ENCODE measurements at regions not wholly inside any gene's neighbourhood (a gene's known extent, or its start where the extent isn't known, plus 50 kb on each side); places are given as distances from the start of the nearest gene placed in this dataset.

GRCh38 chr19:28569132-28570131 lies 643.5 kb downstream of the UQCRFS1 start:
- H3K9me3 ChIP-seq = no peaks in the 10 kb centered on the region
- H3K4me3 ChIP-seq = no peak overlapping the region
- H3K36me3 ChIP-seq = no peaks in the 10 kb centered on the region
- H3K27ac ChIP-seq = no peak overlapping the region
- H3K4me1 ChIP-seq (ENCODE audit: control insufficient read depth in 1 of 2, low read depth in 2 of 2) = no peaks in the 10 kb centered on the region
- H3K27me3 ChIP-seq (replicated peaks; ENCODE audit: insufficient read depth) = no peaks in the 10 kb centered on the region
- DNase-seq (ENCODE audit: low spot score) = no peak
- no peak for TF ChIP-seq CTCF (IDR thresholded peaks at IDR 0.05)
- ATAC-seq (ENCODE audit: insufficient number of reproducible peaks, low FRiP score, low read depth) = no peak

- Histone ChIP-seq H3K4me3 (no peak overlapping the region), H3K4me1 (ENCODE audit: control insufficient read depth in 1 of 2, low read depth in 2 of 2) (no peaks in the 10 kb centered on the region), H3K36me3 (no peaks in the 10 kb centered on the region), H3K9me3 (no peaks in the 10 kb centered on the region), H3K27ac (no peak overlapping the region), H3K27me3 (replicated peaks; ENCODE audit: insufficient read depth) (no peaks in the 10 kb centered on the region)
- ATAC-seq (ENCODE audit: insufficient number of reproducible peaks, low FRiP score, low read depth) (no peak), DNase-seq (ENCODE audit: low spot score) (no peak)
- TF ChIP-seq CTCF (IDR thresholded peaks at IDR 0.05) = no peak
Observed at GRCh38 chr19:28567834-28568233, 645.1 kb downstream of the UQCRFS1 start.

- H3K27ac ChIP-seq = no peak overlapping the region
- no peak for DNase-seq (ENCODE audit: low spot score)
- ATAC-seq (ENCODE audit: insufficient number of reproducible peaks, low FRiP score, low read depth) = no peak
- H3K36me3 ChIP-seq = no peaks in the 10 kb centered on the region
- H3K4me1 ChIP-seq (ENCODE audit: control insufficient read depth in 1 of 2, low read depth in 2 of 2) = no peaks in the 10 kb centered on the region
- no peak overlapping the region for H3K4me3 ChIP-seq
- H3K27me3 ChIP-seq (replicated peaks; ENCODE audit: insufficient read depth) = no peaks in the 10 kb centered on the region
- no peaks in the 10 kb centered on the region for H3K9me3 ChIP-seq
- TF ChIP-seq CTCF (IDR thresholded peaks at IDR 0.05) = no peak
Observed at GRCh38 chr19:28563964-28564921, 648.7 kb downstream of the UQCRFS1 start.

- no peak for TF ChIP-seq CTCF (IDR thresholded peaks at IDR 0.05)
Observed at GRCh38 chr19:28560786-28561185, 652.2 kb downstream of the UQCRFS1 start.

GRCh38 chr19:28558783-28559182 lies 654.2 kb downstream of the UQCRFS1 start:
- Histone ChIP-seq H3K4me1 (ENCODE audit: control insufficient read depth in 1 of 2, low read depth in 2 of 2) (no peaks in the 10 kb centered on the region), H3K27ac (no peak overlapping the region), H3K9me3 (no peaks in the 10 kb centered on the region), H3K36me3 (no peaks in the 10 kb centered on the region), H3K27me3 (replicated peaks; ENCODE audit: insufficient read depth) (no peaks in the 10 kb centered on the region), H3K4me3 (no peak overlapping the region)
- no peak for ATAC-seq (ENCODE audit: insufficient number of reproducible peaks, low FRiP score, low read depth)
- DNase-seq (ENCODE audit: low spot score) = no peak
- TF ChIP-seq CTCF (IDR thresholded peaks at IDR 0.05) = no peak

More at GRCh38 chr19:28560786-28561185, 652.2 kb downstream of the UQCRFS1 start:
- Histone ChIP-seq H3K27ac (no peak overlapping the region), H3K4me1 (ENCODE audit: control insufficient read depth in 1 of 2, low read depth in 2 of 2) (no peaks in the 10 kb centered on the region), H3K36me3 (no peaks in the 10 kb centered on the region), H3K27me3 (replicated peaks; ENCODE audit: insufficient read depth) (no peaks in the 10 kb centered on the region), H3K4me3 (no peak overlapping the region), H3K9me3 (no peaks in the 10 kb centered on the region)
- DNase-seq (ENCODE audit: low spot score) = no peak
- no peak for ATAC-seq (ENCODE audit: insufficient number of reproducible peaks, low FRiP score, low read depth)
